OCI-LY1 (cell line): ENCODE measurements at regions not wholly inside any gene's neighbourhood (a gene's known extent, or its start where the extent isn't known, plus 50 kb on each side); places are given as distances from the start of the nearest gene placed in this dataset.

Experiments
- CTCF ChIP-seq: fragments of 200-600 bp; sonication (generic), shearing (Covaris generic); IDR thresholded peaks from 2 replicates; pipeline ENCODE4 v1.5.1; 2017; ENCODE audit warnings: mild to moderate bottlenecking, antibody characterized with exemption, low read length, moderate library complexity, mixed read lengths
- EZH2 ChIP-seq: fragments of 200-600 bp; sonication (generic), shearing (Covaris generic); IDR thresholded peaks from 2 replicates; pipeline ENCODE4 v1.8.0; 2017; ENCODE audit warnings: borderline replicate concordance, mixed run types, mild to moderate bottlenecking, antibody characterized with exemption, low read length, moderate library complexity, mixed read lengths

- TF ChIP-seq CTCF (no peak), EZH2 (no peak)
These were observed 262.0 kb downstream of the STK31 start for GRCh38 chr7:23972057-23972456.
